IPS-15b (cell line): ENCODE measurements at regions not wholly inside any gene's neighbourhood (a gene's known extent, or its start where the extent isn't known, plus 50 kb on each side); places are given as distances from the start of the nearest gene placed in this dataset.
A peak's percentile ranks its signal among the peaks of the same experiment; 100 is the strongest.

Experiments used
- H3K27me3 ChIP-seq: one replicate; pipeline ENCODE4 v1.6.1; 2013; ENCODE audit warnings: low read length; ENCODE audit not compliant: control insufficient read depth, insufficient read depth
- H3K36me3 ChIP-seq: one replicate; pipeline ENCODE4 v1.6.1; 2013; ENCODE audit warnings: low read length; ENCODE audit not compliant: control insufficient read depth, insufficient read depth
- H3K4me1 ChIP-seq: one replicate; pipeline ENCODE4 v1.6.1; 2013; ENCODE audit warnings: mild to moderate bottlenecking, low read length; ENCODE audit not compliant: control insufficient read depth, insufficient read depth
- H3K4me3 ChIP-seq: one replicate; pipeline ENCODE4 v1.5.1; 2013; ENCODE audit warnings: low read depth, low read length
- H3K9ac ChIP-seq: one replicate; pipeline ENCODE4 v1.6.1; 2013; ENCODE audit warnings: low read depth, mild to moderate bottlenecking, low read length
- H3K9me3 ChIP-seq: one replicate; pipeline ENCODE4 v1.6.1; 2013; ENCODE audit warnings: mild to moderate bottlenecking, low read length; ENCODE audit not compliant: control insufficient read depth, insufficient read depth

DNA sequence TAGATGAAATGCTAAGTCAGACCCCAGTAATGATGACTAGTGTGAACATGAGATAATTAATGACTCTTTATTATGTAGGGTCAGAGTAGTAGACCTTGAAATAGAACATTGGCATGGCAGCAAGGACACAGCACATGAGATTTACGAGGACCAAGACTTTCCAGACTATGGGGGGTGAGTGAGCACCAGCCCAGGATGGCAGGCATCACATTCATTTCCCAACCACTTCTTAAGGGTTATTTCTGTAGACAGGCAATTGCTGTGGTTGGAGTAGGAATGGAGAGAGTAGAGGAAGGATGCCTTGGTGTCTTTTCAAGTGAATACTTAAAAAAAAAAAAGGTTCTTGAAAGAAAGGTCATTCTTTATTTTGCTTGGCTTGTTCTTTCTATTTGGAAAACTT lies 189.4 kb upstream of the DYRK2 start:
- Histone ChIP-seq H3K4me1 (no peaks in the 10 kb centered on the region), H3K36me3 (no peaks in the 10 kb centered on the region), H3K9me3 (no peaks in the 10 kb centered on the region), H3K4me3 (no peak overlapping the region), H3K9ac (no peak overlapping the region), H3K27me3 (no peaks in the 10 kb centered on the region)

DNA sequence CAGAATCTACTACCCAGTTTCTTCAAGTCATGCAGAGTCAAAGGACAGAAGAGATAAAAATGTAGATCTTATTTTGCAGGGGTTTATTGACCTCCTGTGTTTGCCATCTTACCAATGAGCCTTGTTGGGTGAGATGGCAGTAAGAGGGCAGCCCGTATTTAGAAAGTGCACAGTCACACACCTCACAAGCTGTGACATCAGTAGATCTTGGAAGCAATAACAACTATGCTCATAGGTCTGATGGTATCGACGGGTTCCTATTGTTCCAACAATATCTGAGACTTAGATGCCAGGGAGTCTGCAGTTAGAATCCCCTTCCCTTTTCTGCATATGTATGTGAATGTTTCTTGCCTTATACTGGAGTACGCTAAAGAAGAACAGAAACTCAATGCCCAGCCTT lies 189.0 kb upstream of the DYRK2 start:
- Histone ChIP-seq H3K36me3 (no peaks in the 10 kb centered on the region), H3K9me3 (no peaks in the 10 kb centered on the region), H3K27me3 (no peaks in the 10 kb centered on the region), H3K4me3 (no peak overlapping the region), H3K9ac (no peak overlapping the region), H3K4me1 (no peaks in the 10 kb centered on the region)

DNA sequence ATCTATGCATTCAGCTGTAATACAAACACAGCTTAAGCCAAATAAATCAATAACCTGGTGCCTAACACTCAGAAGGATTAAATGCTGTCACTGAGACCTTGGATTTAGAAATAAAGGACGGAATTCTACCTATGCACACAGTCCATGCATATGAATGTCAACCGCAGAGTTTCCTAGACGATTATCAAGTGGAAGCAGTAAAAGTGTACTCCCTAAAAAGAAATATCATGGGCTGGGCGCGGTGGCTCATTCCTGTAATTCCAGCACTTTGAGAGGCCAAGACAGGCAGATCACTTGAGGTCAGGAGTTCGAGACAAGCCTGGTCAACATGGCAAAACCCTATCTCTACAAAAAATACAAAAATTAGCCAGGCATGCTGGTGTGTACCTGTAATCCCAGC lies 188.2 kb upstream of the DYRK2 start:
- no peak overlapping the region for H3K4me3 ChIP-seq
- no peaks in the 10 kb centered on the region for H3K4me1 ChIP-seq

GRCh38 chr12:67468549-67469245 lies 179.8 kb upstream of the DYRK2 start:
- Histone ChIP-seq H3K4me1 (peaks cover 13% of the 10 kb centered on the region), H3K36me3 (no peaks in the 10 kb centered on the region), H3K9me3 (no peaks in the 10 kb centered on the region), H3K4me3 (no peak overlapping the region), H3K9ac (no peak overlapping the region), H3K27me3 (no peaks in the 10 kb centered on the region)

More for the DNA sequence above, 188.2 kb upstream of the DYRK2 start:
- no peaks in the 10 kb centered on the region for H3K27me3 ChIP-seq
- no peak overlapping the region for H3K9ac ChIP-seq
- H3K36me3 ChIP-seq = no peaks in the 10 kb centered on the region
- H3K9me3 ChIP-seq = no peaks in the 10 kb centered on the region

- H3K4me1 ChIP-seq = peaks cover 13% of the 10 kb centered on the region
- no peaks in the 10 kb centered on the region for H3K27me3 ChIP-seq
- peak overlapping the region; percentile 66 for H3K9ac ChIP-seq
- no peaks in the 10 kb centered on the region for H3K9me3 ChIP-seq
- H3K36me3 ChIP-seq = no peaks in the 10 kb centered on the region
- no peak overlapping the region for H3K4me3 ChIP-seq
Measured at GRCh38 chr12:67469666-67470065, 178.9 kb upstream of the DYRK2 start.

- H3K9me3 ChIP-seq = no peaks in the 10 kb centered on the region
- no peaks in the 10 kb centered on the region for H3K27me3 ChIP-seq
- H3K36me3 ChIP-seq = no peaks in the 10 kb centered on the region
- H3K4me3 ChIP-seq = no peak overlapping the region
- no peak overlapping the region for H3K9ac ChIP-seq
- peaks cover 13% of the 10 kb centered on the region for H3K4me1 ChIP-seq
Measured at GRCh38 chr12:67471810-67472209, 176.7 kb upstream of the DYRK2 start.

- Histone ChIP-seq H3K9me3 (no peaks in the 10 kb centered on the region), H3K9ac (no peak overlapping the region), H3K4me1 (peaks cover 13% of the 10 kb centered on the region), H3K4me3 (no peak overlapping the region), H3K36me3 (no peaks in the 10 kb centered on the region), H3K27me3 (no peaks in the 10 kb centered on the region)
Measured at GRCh38 chr12:67472539-67472938, 176.0 kb upstream of the DYRK2 start.

GRCh38 chr12:67474934-67475620 lies 173.5 kb upstream of the DYRK2 start:
- no peaks in the 10 kb centered on the region for H3K36me3 ChIP-seq
- peaks cover 5% of the 10 kb centered on the region for H3K4me1 ChIP-seq
- no peak overlapping the region for H3K4me3 ChIP-seq
- no peaks in the 10 kb centered on the region for H3K27me3 ChIP-seq
- no peak overlapping the region for H3K9ac ChIP-seq
- H3K9me3 ChIP-seq = no peaks in the 10 kb centered on the region

DNA sequence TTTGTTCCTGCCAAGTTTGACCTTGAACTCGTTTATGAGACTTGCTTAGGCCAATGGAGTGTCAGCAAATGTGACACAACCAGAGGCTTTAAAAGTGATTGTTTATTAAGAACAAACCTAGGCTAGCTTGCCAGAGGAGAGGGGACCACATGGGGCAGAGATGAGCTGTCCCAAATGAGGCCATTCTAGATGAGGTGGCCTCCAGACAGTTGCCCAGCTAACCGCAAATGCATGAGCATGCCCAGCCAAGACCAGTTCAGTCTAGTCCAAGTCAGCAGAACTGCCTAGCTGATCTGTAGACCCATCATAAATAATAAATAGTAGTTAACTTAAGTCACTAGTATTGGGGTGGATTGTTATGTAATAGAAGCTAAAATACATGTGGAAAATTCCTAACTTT lies 172.8 kb upstream of the DYRK2 start:
- Histone ChIP-seq H3K36me3 (no peaks in the 10 kb centered on the region), H3K9ac (no peak overlapping the region), H3K4me1 (no peaks in the 10 kb centered on the region), H3K27me3 (no peaks in the 10 kb centered on the region), H3K9me3 (no peaks in the 10 kb centered on the region), H3K4me3 (no peak overlapping the region)

DNA sequence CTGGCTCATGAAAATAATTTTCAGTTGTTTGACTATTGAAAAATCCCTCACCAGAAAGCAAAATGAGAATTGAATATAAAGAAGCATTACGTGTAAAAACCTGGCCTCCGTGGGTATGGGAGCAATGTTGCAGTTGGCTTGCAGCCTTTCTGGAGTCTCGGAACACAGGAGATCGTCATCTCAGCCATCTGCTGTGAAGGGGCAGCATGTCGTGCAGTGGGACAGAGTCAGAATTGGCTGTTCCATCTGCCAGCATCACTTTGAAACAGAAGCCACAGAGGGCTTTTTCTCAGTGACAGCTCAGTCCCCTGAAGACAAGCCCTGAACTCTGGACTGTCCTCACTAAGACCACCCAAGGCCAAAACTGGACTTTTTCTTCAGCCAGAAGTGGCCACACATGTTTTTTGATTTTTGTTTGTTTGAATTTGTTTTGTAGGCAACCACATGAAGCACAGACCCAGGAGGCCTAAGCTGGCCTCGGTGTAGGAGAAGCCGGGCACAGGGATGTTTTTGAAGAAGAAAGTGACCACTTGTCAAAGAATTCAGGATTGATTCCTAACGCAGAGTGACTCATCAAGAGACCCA lies 170.8 kb upstream of the DYRK2 start:
- no peaks in the 10 kb centered on the region for H3K4me1 ChIP-seq
- no peaks in the 10 kb centered on the region for H3K27me3 ChIP-seq
- no peak overlapping the region for H3K4me3 ChIP-seq
- no peaks in the 10 kb centered on the region for H3K9me3 ChIP-seq
- no peak overlapping the region for H3K9ac ChIP-seq
- no peaks in the 10 kb centered on the region for H3K36me3 ChIP-seq

DNA sequence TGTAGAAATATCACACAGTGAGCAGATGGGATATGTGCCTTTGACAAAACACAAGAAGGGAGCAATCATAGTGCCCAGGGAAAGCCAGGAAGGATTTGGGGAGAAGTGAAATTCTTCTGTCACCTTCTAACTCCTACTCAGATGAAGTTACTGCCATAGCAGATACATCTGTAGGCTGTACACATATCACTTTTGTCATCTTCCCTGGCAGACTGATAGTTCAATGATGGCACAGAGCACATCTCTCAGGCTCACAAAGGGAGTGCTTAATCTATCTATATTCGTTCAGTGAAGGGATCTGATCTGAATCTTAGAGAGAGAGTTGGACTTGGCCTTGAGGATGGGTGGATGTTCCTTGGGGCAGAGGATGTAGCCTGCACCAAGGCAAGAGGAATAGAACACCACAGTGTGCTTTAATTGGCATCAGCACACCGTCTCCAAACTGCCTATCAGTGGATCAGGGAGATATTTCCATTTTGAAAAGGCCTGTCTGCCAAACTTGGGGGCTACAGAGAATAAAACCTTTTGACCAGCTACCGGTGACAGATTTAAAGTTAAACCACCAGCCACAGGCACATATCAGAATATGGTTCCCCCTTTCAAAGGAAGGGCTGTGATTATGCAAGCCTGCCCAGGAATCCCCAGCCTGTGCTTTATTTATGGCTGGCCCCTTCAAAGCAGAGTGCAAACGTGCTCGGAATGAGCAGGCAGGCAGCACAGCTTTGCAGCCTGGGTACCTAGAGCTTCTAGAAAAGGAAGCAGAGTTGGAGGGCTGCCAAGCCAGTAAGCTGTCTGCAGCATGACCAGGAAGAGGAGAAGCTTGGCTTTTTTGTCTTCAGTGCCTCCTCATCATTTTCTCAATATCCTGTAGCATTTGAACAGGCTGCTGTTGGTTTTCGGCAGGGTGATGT lies 165.5 kb upstream of the DYRK2 start:
- Histone ChIP-seq H3K4me1 (no peaks in the 10 kb centered on the region), H3K9ac (no peak overlapping the region), H3K27me3 (no peaks in the 10 kb centered on the region), H3K9me3 (no peaks in the 10 kb centered on the region), H3K36me3 (no peaks in the 10 kb centered on the region), H3K4me3 (no peak overlapping the region)
